Adrenal gland (tissue), 9 donors: ENCODE measurements at regions not wholly inside any gene's neighbourhood (a gene's known extent, or its start where the extent isn't known, plus 50 kb on each side); places are given as distances from the start of the nearest gene placed in this dataset.

Experiments used
- DNase-seq, 7 donors: peaks; one replicate each; pipeline ENCODE4 v3.0.0-alpha.2; 2019 to 2020
- H3K27ac ChIP-seq, 5 donors: fragments of 200-600 bp; sonication (generic) in 4 of 5; 1 replicate in 3 of 5; 2 replicates in 2 of 5; pipeline versions ENCODE4 v1.5.1 to v1.8.0; 2016 to 2020; ENCODE audit warnings: mild to moderate bottlenecking in 1 of 5
- H3K27me3 ChIP-seq: fragments of 200-600 bp; 2 replicates; pipeline ENCODE4 v1.8.0; 2021
- H3K36me3 ChIP-seq, 2 donors: fragments of 200-600 bp; replicated peaks in 1 of 2; 1 replicate in 1 of 2; 2 replicates in 1 of 2; pipeline versions ENCODE4 v1.5.1 to v1.8.0; 2018 to 2022
- H3K4me1 ChIP-seq, 2 donors: fragments of 200-600 bp; replicated peaks in 1 of 2; 1 replicate in 1 of 2; 2 replicates in 1 of 2; pipeline versions ENCODE4 v1.5.1 to v1.8.0; 2018 to 2021
- H3K4me3 ChIP-seq, 4 donors: fragments of 200-600 bp; sonication (generic) in 3 of 4; one replicate each; pipeline ENCODE4 v1.5.1; 2016 to 2018
- H3K9me3 ChIP-seq, 3 donors: fragments of 200-600 bp; sonication (generic) in 1 of 3; replicated peaks in 1 of 3; 1 replicate in 2 of 3; 2 replicates in 1 of 3; pipeline versions ENCODE4 v1.5.1 to v1.8.0; 2016 to 2021
- POLR2A ChIP-seq, 2 donors: fragments of 450-650 bp; IDR thresholded peaks; one replicate each; pipeline ENCODE4 v1.6.1; 2017; ENCODE audit warnings: antibody characterized with exemption in 2 of 2, mild to moderate bottlenecking in 2 of 2, moderate library complexity in 1 of 2
- WGBS, 4 donors: extraction: QIAGEN DNeasy Blood & Tissue Kit in 2 of 4; methylation state at CpG; one replicate each; pipeline versions ENCODE4 v1.1.5 to v1.1.7; 2013 to 2017; 5-methylcytosine and 5-hydroxymethylcytosine counted together
- intact Hi-C, 2 donors: fragments of 100-400 bp; cut with DNase I; formaldehyde crosslinking; loops; one replicate each; pipeline versions ENCODE4 v1.14.1 to v1.15.0; 2022 to 2023
- TF ChIP-seq, protein P1 (sequence below), 6 experiments: fragments of 450-650 bp in 4 of 6; fragments of 200-600 bp in 2 of 6; sonication (generic) in 1 of 6; IDR thresholded peaks; 1 replicate in 5 of 6; 2 replicates in 1 of 6; pipeline versions ENCODE4 v1.5.1 to v1.8.0; 2016 to 2021; ENCODE audit warnings: antibody characterized with exemption in 6 of 6, mild to moderate bottlenecking in 2 of 6, moderate library complexity in 1 of 6
- donor health status: healthy with polysubstance abuse.
- donor health status: Bipolar disorder and iron deficiency.
- donor health status: DM: yes; HTN: yes; CAD: no.
- donor health status: DM: no; HTN: no; CAD: no.
- donor health status: DM: no; HTN: no; CAD: no.

DNA sequence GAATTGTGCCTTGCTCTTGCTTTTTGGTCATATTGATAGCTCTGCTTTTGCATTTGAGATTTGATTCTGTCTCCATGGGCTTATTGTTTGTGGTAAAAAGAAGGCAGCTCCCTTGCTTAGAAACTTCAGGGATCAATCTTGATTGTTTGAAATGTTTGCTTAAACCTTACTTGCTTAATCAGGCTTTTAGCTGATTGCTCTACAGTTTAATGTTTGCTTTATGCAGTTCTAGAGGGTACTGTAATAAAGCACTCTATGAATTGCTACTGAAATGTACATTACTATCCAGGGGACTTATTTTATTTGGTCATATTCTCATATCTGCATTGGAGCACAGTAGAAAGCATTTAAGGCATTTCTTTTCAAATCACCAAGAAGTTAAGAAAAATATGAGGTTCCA is 545.4 kb upstream of the HS3ST5 start:
- H3K4me1 ChIP-seq: no peaks in the 10 kb centered on the region
- H3K27ac ChIP-seq: no peak overlapping the region
- no peak overlapping the region for H3K4me3 ChIP-seq
- TF ChIP-seq, protein P1, sequence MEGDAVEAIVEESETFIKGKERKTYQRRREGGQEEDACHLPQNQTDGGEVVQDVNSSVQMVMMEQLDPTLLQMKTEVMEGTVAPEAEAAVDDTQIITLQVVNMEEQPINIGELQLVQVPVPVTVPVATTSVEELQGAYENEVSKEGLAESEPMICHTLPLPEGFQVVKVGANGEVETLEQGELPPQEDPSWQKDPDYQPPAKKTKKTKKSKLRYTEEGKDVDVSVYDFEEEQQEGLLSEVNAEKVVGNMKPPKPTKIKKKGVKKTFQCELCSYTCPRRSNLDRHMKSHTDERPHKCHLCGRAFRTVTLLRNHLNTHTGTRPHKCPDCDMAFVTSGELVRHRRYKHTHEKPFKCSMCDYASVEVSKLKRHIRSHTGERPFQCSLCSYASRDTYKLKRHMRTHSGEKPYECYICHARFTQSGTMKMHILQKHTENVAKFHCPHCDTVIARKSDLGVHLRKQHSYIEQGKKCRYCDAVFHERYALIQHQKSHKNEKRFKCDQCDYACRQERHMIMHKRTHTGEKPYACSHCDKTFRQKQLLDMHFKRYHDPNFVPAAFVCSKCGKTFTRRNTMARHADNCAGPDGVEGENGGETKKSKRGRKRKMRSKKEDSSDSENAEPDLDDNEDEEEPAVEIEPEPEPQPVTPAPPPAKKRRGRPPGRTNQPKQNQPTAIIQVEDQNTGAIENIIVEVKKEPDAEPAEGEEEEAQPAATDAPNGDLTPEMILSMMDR (IDR thresholded peaks at IDR 0.05): no peak
- TF ChIP-seq POLR2A (IDR thresholded peaks at IDR 0.05): no peak
- intact Hi-C loops: no loop called here
- no peaks in the 10 kb centered on the region for H3K36me3 ChIP-seq
- DNase-seq: no peak
- no peaks in the 10 kb centered on the region for H3K27me3 ChIP-seq
- H3K9me3 ChIP-seq: no peaks in the 10 kb centered on the region

DNA sequence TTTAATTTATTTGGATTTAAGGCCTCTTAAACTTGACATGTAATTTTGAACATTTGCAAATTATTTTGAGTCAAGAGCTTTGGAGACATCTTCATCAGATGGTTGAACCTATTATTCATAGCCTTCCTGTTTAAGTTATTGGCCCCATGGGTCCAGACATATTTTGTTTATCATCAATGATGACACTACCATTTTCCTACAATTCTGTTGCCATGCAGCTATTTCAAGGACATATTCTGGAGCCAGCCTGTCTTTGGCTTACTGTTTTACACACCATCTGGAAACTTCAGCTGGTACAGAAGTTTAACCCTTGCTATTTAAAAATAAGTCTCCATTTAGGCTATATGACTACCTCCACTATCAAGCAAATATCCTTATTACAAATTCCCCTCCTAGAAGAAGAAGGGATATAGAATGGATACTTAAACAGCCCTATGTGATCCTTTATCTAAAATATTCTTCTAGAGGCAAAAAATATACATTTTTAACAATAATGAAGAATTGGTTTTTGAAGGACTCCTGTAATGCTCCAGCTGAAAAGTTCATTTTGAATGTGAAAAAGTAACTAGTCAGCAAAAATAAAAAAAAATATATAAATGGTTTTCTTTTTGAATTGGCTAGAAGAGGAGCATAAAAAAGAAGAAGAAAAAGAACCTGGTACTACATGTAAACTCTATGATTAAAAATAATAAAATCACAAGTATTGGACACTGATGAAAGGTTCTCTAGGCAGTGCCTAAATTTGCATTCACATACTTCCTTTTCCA is 544.0 kb upstream of the HS3ST5 start:
- H3K27me3 ChIP-seq: no peaks in the 10 kb centered on the region
- no peak overlapping the region for H3K27ac ChIP-seq
- no peaks in the 10 kb centered on the region for H3K4me1 ChIP-seq
- no peak for TF ChIP-seq POLR2A (IDR thresholded peaks at IDR 0.05)
- TF ChIP-seq, protein P1 (IDR thresholded peaks at IDR 0.05): no peak
- DNase-seq: no peak
- intact Hi-C loops: no loop called here
- H3K36me3 ChIP-seq: no peaks in the 10 kb centered on the region
- H3K9me3 ChIP-seq: no peaks in the 10 kb centered on the region
- H3K4me3 ChIP-seq: no peak overlapping the region

DNA sequence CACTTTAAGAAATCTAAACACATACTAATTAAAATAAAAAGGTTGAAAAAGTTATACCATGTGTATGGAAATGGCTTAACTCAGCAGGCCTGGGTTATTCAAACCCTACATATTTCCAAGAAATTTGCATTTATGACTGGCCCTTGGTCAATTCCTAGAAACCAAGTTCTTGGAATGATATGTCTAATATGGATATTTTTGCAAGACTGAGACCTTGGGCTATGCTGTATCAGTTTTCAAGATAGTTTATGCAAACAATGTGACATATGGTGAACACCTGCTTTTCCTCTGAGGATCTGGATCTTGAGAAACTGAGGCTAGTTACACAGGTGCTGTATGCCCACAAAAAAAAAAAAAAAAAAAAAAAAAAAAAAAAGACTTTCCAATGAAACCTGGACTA is 536.9 kb upstream of the HS3ST5 start:
- no peak for DNase-seq
- Histone ChIP-seq H3K27ac (no peak overlapping the region), H3K36me3 (no peaks in the 10 kb centered on the region), H3K9me3 (no peaks in the 10 kb centered on the region), H3K27me3 (no peaks in the 10 kb centered on the region), H3K4me3 (no peak overlapping the region), H3K4me1 (no peaks in the 10 kb centered on the region)
- intact Hi-C loops: no loop called here
- no peak for TF ChIP-seq POLR2A (IDR thresholded peaks at IDR 0.05)
- TF ChIP-seq, protein P1 (IDR thresholded peaks at IDR 0.05): no peak

DNA sequence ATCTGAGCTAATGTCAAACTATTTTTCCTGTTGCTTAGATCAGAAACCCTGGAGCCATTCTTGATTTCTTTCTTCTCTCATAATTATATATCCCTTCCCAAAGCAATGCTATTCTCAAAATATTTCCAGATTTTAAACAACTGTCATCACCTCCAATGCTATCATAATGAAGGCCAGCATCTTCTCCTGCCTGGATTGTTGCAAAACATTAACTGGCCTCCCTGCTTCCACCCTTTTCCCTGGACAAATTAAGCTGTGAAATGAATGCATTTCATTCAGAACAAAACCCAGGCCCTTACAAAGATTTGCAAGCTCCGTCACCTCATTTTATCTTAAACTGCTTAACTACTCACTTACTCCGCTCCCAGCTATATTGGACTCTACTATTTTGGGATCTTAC is 535.3 kb upstream of the HS3ST5 start:
- 89 to 98% (median 96%) methylated on average over 2 of the region's 2 CpGs for WGBS, 4 donors
- intact Hi-C loops: no loop called here
- H3K36me3 ChIP-seq: no peaks in the 10 kb centered on the region
- no peak for DNase-seq
- no peaks in the 10 kb centered on the region for H3K4me1 ChIP-seq
- TF ChIP-seq, protein P1 (IDR thresholded peaks at IDR 0.05): no peak
- H3K27ac ChIP-seq: no peak overlapping the region
- no peaks in the 10 kb centered on the region for H3K9me3 ChIP-seq
- no peaks in the 10 kb centered on the region for H3K27me3 ChIP-seq
- H3K4me3 ChIP-seq: no peak overlapping the region
